Endodermal cell (in vitro differentiated cells): ENCODE measurements at regions not wholly inside any gene's neighbourhood (a gene's known extent, or its start where the extent isn't known, plus 50 kb on each side); places are given as distances from the start of the nearest gene placed in this dataset.

Experiments
- DNase-seq: peaks from one replicate; pipeline ENCODE4 v3.0.0-alpha.2; 2017
- H3K27ac ChIP-seq: 2 replicates; pipeline ENCODE4 v1.5.1; 2013; ENCODE audit warnings: mild to moderate bottlenecking, low read depth, low read length, moderate library complexity
- H3K27me3 ChIP-seq: 2 replicates; pipeline ENCODE4 v1.6.1; 2013; ENCODE audit warnings: mild to moderate bottlenecking, low read length, moderate library complexity; ENCODE audit not compliant: insufficient read depth, control insufficient read depth, poor library complexity, severe bottlenecking
- H3K36me3 ChIP-seq: 2 replicates; pipeline ENCODE4 v1.7.0; 2013; ENCODE audit warnings: mild to moderate bottlenecking, low read length, moderate library complexity; ENCODE audit not compliant: control insufficient read depth, insufficient read depth
- H3K4me1 ChIP-seq: one replicate; pipeline ENCODE4 v1.7.0; 2013; ENCODE audit warnings: low read length; ENCODE audit not compliant: control insufficient read depth, insufficient read depth
- H3K4me3 ChIP-seq: 2 replicates; pipeline ENCODE4 v1.5.1; 2013; ENCODE audit warnings: mild to moderate bottlenecking, low read length, moderate library complexity
- H3K9ac ChIP-seq: 2 replicates; pipeline ENCODE4 v1.6.1; 2013; ENCODE audit warnings: mild to moderate bottlenecking, low read length, moderate library complexity; ENCODE audit not compliant: poor library complexity, severe bottlenecking; ENCODE audit errors: extremely low read depth
- H3K9me3 ChIP-seq: 2 replicates; pipeline ENCODE4 v1.6.1; 2013; ENCODE audit warnings: mild to moderate bottlenecking, low read length, moderate library complexity; ENCODE audit not compliant: control insufficient read depth
- H3K27ac Mint-ChIP-seq: 2 replicates; pipeline ENCODE4 v1.8.0; 2020; ENCODE audit warnings: mixed read lengths
- H3K27me3 Mint-ChIP-seq: 2 replicates; pipeline ENCODE4 v1.8.0; 2021; ENCODE audit warnings: mild to moderate bottlenecking, mixed read lengths; ENCODE audit not compliant: insufficient read depth
- H3K36me3 Mint-ChIP-seq: 2 replicates; pipeline ENCODE4 v1.8.0; 2020; ENCODE audit warnings: low read depth, mixed read lengths
- H3K4me1 Mint-ChIP-seq: 2 replicates; pipeline ENCODE4 v1.8.0; 2020; ENCODE audit warnings: mixed read lengths
- H3K4me3 Mint-ChIP-seq: 2 replicates; pipeline ENCODE4 v1.8.0; 2020; ENCODE audit warnings: mild to moderate bottlenecking, moderate library complexity, mixed read lengths
- H3K9me3 Mint-ChIP-seq: 2 replicates; pipeline ENCODE4 v1.8.0; 2020; ENCODE audit warnings: mild to moderate bottlenecking, mixed read lengths
- CTCF ChIP-seq: fragments of 200-600 bp; sonication (generic); conservative IDR thresholded peaks from 2 replicates; pipeline ENCODE4 v1.5.0; 2021; ENCODE audit warnings: antibody characterized with exemption, mild to moderate bottlenecking
- WGBS, 2 experiments: methylation state at CpG; one replicate each; pipeline versions ENCODE4 v1.1.5 to v1.1.7; 2013; ENCODE audit warnings: missing lambda C conversion rate in 2 of 2, mixed read lengths in 1 of 2; ENCODE audit not compliant: insufficient coverage in 1 of 2, insufficient read length in 1 of 2; 5-methylcytosine and 5-hydroxymethylcytosine counted together

GRCh38 chr4:10315638-10316037 is 141.6 kb downstream of the ZNF518B start:
- Histone ChIP-seq H3K27ac (no peak overlapping the region), H3K4me1 (peaks cover 4% of the 10 kb centered on the region), H3K9ac (no peak overlapping the region), H3K9me3 (no peaks in the 10 kb centered on the region), H3K4me3 (no peak overlapping the region), H3K36me3 (no peaks in the 10 kb centered on the region), H3K27me3 (no peaks in the 10 kb centered on the region)
- Mint-ChIP-seq H3K4me1 (peaks cover 18% of the 10 kb centered on the region), H3K27ac (no peak overlapping the region), H3K27me3 (peaks cover 6% of the 10 kb centered on the region), H3K9me3 (no peaks in the 10 kb centered on the region), H3K36me3 (no peaks in the 10 kb centered on the region), H3K4me3 (no peak overlapping the region)
- TF ChIP-seq CTCF = no peak
- WGBS, 2 experiments = 81 to 85% methylated on average over 4 of the region's 4 CpGs
- DNase-seq = no peak

- H3K27ac ChIP-seq = no peak overlapping the region
- no peaks in the 10 kb centered on the region for H3K36me3 ChIP-seq
- H3K4me1 ChIP-seq = no peaks in the 10 kb centered on the region
- Mint-ChIP-seq H3K4me3 (no peak overlapping the region), H3K27me3 (peaks cover 8% of the 10 kb centered on the region), H3K9me3 (no peaks in the 10 kb centered on the region), H3K36me3 (no peaks in the 10 kb centered on the region), H3K27ac (no peak overlapping the region), H3K4me1 (peaks cover 14% of the 10 kb centered on the region)
- H3K27me3 ChIP-seq = peaks cover 5% of the 10 kb centered on the region
- no peak overlapping the region for H3K9ac ChIP-seq
- H3K9me3 ChIP-seq = no peaks in the 10 kb centered on the region
- no peak for DNase-seq
- no peak for TF ChIP-seq CTCF
- no peak overlapping the region for H3K4me3 ChIP-seq
- WGBS, 2 experiments = 93 to 95% methylated on average over 3 of the region's 3 CpGs
Observed at GRCh38 chr4:10312568-10312967, 144.7 kb downstream of the ZNF518B start.

GRCh38 chr4:10311939-10312338 is 145.3 kb downstream of the ZNF518B start:
- Mint-ChIP-seq H3K4me1 (peaks cover 14% of the 10 kb centered on the region), H3K36me3 (no peaks in the 10 kb centered on the region), H3K27ac (no peak overlapping the region), H3K9me3 (no peaks in the 10 kb centered on the region), H3K4me3 (no peak overlapping the region), H3K27me3 (peaks cover 8% of the 10 kb centered on the region)
- no peaks in the 10 kb centered on the region for H3K4me1 ChIP-seq
- DNase-seq = no peak
- no peaks in the 10 kb centered on the region for H3K9me3 ChIP-seq
- WGBS, 2 experiments = 89 to 100% methylated on average over 1 to 4 of the region's 4 CpGs
- H3K27me3 ChIP-seq = peaks cover 11% of the 10 kb centered on the region
- no peaks in the 10 kb centered on the region for H3K36me3 ChIP-seq
- H3K27ac ChIP-seq = no peak overlapping the region
- no peak overlapping the region for H3K4me3 ChIP-seq
- no peak overlapping the region for H3K9ac ChIP-seq
- TF ChIP-seq CTCF = no peak
